ENCODE measurements at regions not wholly inside any gene's neighbourhood (a gene's known extent, or its start where the extent isn't known, plus 50 kb on each side); places are given as distances from the start of the nearest gene placed in this dataset.

DNA sequence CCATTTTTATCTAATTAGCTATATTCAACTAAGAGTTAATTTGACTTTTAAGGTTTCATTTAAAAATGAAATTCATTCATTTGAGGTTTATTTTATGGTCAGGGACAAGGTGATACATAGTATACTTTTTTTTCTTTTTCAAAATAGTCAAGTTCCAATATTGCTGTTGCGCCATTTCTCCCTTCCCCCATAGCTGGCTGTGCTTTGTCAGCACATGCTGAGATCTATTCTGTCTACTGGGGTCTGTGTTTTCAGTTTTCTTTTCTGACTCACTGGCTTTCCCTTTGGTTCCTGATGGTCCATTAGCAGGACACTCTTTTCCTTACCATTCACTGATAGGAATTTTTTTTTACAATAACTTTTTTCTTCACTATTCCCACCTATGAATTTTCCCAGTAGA, 336.4 kb upstream of the TMEM229A start:
- H3K9ac ChIP-seq (ENCODE audit: low read depth in 2 of 2, low read length in 2 of 2) = no peak overlapping the region
- no peaks in the 10 kb centered on the region for H3K4me1 ChIP-seq
- H3K27ac ChIP-seq = no peak overlapping the region
- no peaks in the 10 kb centered on the region for H3K36me3 ChIP-seq
- no peak overlapping the region for H3K4me3 ChIP-seq
- H3K27me3 ChIP-seq = no peaks in the 10 kb centered on the region
- intact Hi-C loops (cut with DNase I) = no loop called here
- H3K9me3 ChIP-seq = no peaks in the 10 kb centered on the region
- TF ChIP-seq CTCF (IDR thresholded peaks at IDR 0.05) = no peak
- DNase-seq = no peak

DNA sequence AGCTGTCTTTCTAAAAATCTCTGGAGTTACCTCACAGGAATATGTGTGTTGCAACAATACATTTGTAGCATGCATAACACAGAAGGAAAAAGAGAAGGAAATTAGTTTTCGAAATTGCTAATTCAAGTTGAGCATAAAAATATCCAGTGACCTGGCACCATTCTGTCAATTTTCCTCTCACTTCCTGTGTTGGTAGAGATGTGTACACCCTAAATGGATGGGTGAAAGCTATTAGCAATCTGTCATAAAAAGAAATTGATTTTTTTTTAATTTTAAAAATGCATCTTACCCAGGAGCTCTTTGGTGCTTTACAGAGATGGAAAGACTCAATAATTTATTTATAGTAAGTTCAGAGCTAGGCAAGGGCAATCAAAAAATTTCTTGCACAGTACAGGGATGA, 333.3 kb upstream of the TMEM229A start:
- no peaks in the 10 kb centered on the region for H3K9me3 ChIP-seq
- H3K27me3 ChIP-seq = no peaks in the 10 kb centered on the region
- no peak overlapping the region for H3K27ac ChIP-seq
- intact Hi-C loops (cut with DNase I) = no loop called here
- TF ChIP-seq CTCF (IDR thresholded peaks at IDR 0.05) = no peak
- H3K36me3 ChIP-seq = no peaks in the 10 kb centered on the region
- no peak for DNase-seq
- no peak overlapping the region for H3K9ac ChIP-seq (ENCODE audit: low read depth in 2 of 2, low read length in 2 of 2)
- no peak overlapping the region for H3K4me3 ChIP-seq
- H3K4me1 ChIP-seq = no peaks in the 10 kb centered on the region

GRCh38 chr7:124364283-124364682, 331.4 kb upstream of the TMEM229A start:
- no peaks in the 10 kb centered on the region for H3K36me3 ChIP-seq
- no peak for DNase-seq
- no peak for TF ChIP-seq CTCF (IDR thresholded peaks at IDR 0.05)
- H3K9me3 ChIP-seq = no peaks in the 10 kb centered on the region
- H3K4me1 ChIP-seq = no peaks in the 10 kb centered on the region
- H3K27me3 ChIP-seq = no peaks in the 10 kb centered on the region
- no peak overlapping the region for H3K9ac ChIP-seq (ENCODE audit: low read depth in 2 of 2, low read length in 2 of 2)
- H3K4me3 ChIP-seq = no peak overlapping the region
- no peak overlapping the region for H3K27ac ChIP-seq
- intact Hi-C loops (cut with DNase I) = no loop called here

GRCh38 chr7:124354201-124354600, 321.3 kb upstream of the TMEM229A start:
- no peak overlapping the region for H3K9ac ChIP-seq (ENCODE audit: low read depth in 2 of 2, low read length in 2 of 2)
- no peak overlapping the region for H3K27ac ChIP-seq
- H3K4me1 ChIP-seq = no peaks in the 10 kb centered on the region
- H3K9me3 ChIP-seq = no peaks in the 10 kb centered on the region
- H3K4me3 ChIP-seq = no peak overlapping the region
- intact Hi-C loops (cut with DNase I) = no loop called here
- no peaks in the 10 kb centered on the region for H3K27me3 ChIP-seq
- DNase-seq = no peak
- no peaks in the 10 kb centered on the region for H3K36me3 ChIP-seq
- no peak for TF ChIP-seq CTCF (IDR thresholded peaks at IDR 0.05)

- no peak for TF ChIP-seq CTCF (IDR thresholded peaks at IDR 0.05)
- Histone ChIP-seq H3K4me1 (no peaks in the 10 kb centered on the region), H3K9ac (ENCODE audit: low read depth in 2 of 2, low read length in 2 of 2) (no peak overlapping the region), H3K36me3 (no peaks in the 10 kb centered on the region), H3K9me3 (no peaks in the 10 kb centered on the region), H3K27me3 (no peaks in the 10 kb centered on the region), H3K27ac (no peak overlapping the region), H3K4me3 (no peak overlapping the region)
- intact Hi-C loops (cut with DNase I) = no loop called here
- DNase-seq = no peak
Measured at GRCh38 chr7:124351950-124352349, 319.1 kb upstream of the TMEM229A start.

DNA sequence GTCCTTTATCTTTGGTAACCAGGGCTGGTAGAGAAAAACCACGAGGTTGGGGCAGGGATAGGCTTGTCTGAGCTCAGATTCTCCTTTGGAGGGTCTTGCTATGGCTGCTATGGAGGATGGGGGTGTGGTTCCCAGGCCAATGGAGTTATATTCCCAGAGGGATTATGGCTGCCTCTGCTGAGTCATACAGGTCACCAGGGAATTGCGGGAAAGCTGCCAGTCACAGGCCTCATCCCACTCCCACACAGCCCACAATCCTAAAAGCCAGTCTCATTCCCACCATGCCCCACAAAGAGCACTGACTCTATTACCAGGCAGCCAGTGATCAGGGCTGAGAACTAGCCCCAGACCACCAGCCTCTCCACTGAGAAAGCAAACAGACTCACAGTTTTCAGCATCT, 316.6 kb upstream of the TMEM229A start:
- Histone ChIP-seq H3K9ac (ENCODE audit: low read depth in 2 of 2, low read length in 2 of 2) (no peak overlapping the region), H3K4me1 (no peaks in the 10 kb centered on the region), H3K36me3 (no peaks in the 10 kb centered on the region), H3K27me3 (no peaks in the 10 kb centered on the region), H3K4me3 (no peak overlapping the region), H3K9me3 (no peaks in the 10 kb centered on the region), H3K27ac (no peak overlapping the region)
- intact Hi-C loops (cut with DNase I) = no loop called here
- TF ChIP-seq CTCF (IDR thresholded peaks at IDR 0.05) = no peak
- no peak for DNase-seq

All from colonic mucosa (tissue), 4 donors.